ENCODE measurements at regions not wholly inside any gene's neighbourhood (a gene's known extent, or its start where the extent isn't known, plus 50 kb on each side); places are given as distances from the start of the nearest gene placed in this dataset.

DNA sequence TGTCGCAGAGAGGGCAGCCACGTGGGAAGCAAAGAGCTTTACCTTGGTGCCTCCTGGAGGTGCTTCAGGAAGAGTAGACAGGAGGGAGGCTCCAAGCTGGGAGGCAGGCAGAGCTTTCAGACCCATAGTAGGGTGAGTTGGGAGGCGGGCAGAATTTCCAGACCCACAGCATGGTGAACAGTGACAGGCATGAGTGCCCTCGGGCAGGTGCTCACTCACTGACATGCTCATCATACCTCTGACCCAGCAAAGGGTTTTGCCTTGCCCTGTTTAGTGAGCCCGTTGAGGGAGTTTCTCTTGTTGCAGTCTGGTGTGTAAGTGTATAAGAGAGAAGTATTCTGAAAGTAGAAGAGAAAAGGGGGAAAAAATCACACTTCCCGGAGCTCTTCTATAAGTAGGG lies 86.4 kb upstream of the NTM start:
- TF ChIP-seq, protein P1, sequence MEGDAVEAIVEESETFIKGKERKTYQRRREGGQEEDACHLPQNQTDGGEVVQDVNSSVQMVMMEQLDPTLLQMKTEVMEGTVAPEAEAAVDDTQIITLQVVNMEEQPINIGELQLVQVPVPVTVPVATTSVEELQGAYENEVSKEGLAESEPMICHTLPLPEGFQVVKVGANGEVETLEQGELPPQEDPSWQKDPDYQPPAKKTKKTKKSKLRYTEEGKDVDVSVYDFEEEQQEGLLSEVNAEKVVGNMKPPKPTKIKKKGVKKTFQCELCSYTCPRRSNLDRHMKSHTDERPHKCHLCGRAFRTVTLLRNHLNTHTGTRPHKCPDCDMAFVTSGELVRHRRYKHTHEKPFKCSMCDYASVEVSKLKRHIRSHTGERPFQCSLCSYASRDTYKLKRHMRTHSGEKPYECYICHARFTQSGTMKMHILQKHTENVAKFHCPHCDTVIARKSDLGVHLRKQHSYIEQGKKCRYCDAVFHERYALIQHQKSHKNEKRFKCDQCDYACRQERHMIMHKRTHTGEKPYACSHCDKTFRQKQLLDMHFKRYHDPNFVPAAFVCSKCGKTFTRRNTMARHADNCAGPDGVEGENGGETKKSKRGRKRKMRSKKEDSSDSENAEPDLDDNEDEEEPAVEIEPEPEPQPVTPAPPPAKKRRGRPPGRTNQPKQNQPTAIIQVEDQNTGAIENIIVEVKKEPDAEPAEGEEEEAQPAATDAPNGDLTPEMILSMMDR (IDR thresholded peaks at IDR 0.05), result no peak
- no peaks in the 10 kb centered on the region for H3K36me3 ChIP-seq (ENCODE audit: low read depth)
- DNase-seq, result no peak
- H3K4me3 ChIP-seq, result no peak overlapping the region
- intact Hi-C loops (cut with DNase I, micrococcal nuclease), result no loop called here
- no peaks in the 10 kb centered on the region for H3K4me1 ChIP-seq (ENCODE audit: low read depth)
- H3K9me3 ChIP-seq, result no peaks in the 10 kb centered on the region
- ATAC-seq, result no peak

DNA sequence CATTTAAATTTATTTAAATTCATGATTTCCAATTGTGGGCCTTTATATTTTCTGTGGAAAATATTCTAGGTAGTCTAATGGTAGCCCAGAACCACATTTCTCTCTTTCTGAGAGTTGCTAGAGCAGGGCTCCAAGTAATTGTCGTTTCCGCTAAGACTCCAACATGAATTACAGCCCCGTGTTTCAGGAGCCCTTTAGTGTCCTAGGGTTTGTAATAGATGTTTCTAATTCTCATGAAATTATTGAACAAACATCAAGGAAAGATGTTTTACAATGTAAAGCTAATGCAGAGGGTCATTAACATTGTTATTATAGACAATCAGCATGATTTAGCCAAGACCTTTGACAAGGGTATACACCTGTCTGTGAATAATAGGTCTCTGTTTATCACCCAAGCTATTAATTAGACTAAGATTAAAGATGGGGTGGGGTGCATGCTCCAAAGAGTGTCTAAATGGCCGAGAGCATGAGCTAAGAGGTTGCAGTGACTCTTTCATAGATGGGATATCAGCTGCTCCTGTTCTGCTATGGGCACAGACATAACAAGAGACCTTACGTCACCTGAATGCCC lies 81.8 kb upstream of the NTM start:
- intact Hi-C loops (cut with DNase I, micrococcal nuclease), result no loop called here
- TF ChIP-seq, protein P1 (IDR thresholded peaks at IDR 0.05), result no peak
- H3K36me3 ChIP-seq (ENCODE audit: low read depth), result no peaks in the 10 kb centered on the region
- ATAC-seq, result no peak
- no peak for DNase-seq
- H3K4me1 ChIP-seq (ENCODE audit: low read depth), result no peaks in the 10 kb centered on the region
- H3K9me3 ChIP-seq, result no peaks in the 10 kb centered on the region
- no peak overlapping the region for H3K4me3 ChIP-seq

DNA sequence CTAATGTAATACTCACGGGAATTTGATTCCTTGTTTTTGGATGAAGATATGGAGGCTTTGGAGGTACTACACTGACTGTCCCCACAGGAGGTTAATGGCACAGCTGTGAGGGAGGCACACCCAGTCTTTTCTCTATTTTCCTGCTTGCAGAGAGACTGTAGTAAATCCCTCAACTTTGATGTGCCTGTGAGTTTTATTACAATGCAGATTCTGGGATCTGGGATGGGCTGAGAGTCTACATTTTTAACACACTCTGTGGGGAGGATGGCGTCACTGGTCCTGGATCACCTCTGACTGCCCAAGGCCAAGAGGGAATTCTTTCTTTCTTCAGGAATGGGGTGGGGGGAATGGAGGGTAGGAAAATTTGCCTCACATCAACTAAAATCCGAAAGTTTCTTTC lies 80.2 kb upstream of the NTM start:
- H3K36me3 ChIP-seq (ENCODE audit: low read depth), result no peaks in the 10 kb centered on the region
- TF ChIP-seq, protein P1 (IDR thresholded peaks at IDR 0.05), result no peak
- DNase-seq (no peak), ATAC-seq (no peak)
- H3K9me3 ChIP-seq, result no peaks in the 10 kb centered on the region
- no peaks in the 10 kb centered on the region for H3K4me1 ChIP-seq (ENCODE audit: low read depth)
- H3K4me3 ChIP-seq, result no peak overlapping the region
- intact Hi-C loops (cut with DNase I, micrococcal nuclease), result no loop called here

DNA sequence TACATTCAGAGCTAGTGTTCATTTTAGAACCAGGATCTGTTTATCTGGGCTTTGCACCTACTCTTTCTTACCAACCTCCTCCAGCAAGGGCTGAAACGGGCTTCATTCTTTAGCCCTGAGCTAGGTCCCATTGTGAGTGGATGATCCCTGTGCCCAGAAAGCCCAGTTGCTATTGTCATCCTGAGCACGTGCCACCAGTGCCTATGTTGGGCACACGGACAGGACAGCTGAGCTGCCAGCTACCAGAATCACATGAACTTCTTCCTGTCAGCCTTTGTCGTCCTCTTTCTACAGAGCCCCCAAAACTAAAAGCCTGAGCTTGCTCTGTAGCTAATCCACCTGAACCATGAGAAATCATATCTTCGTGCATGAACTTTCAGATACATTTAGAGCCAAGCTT lies 74.4 kb upstream of the NTM start:
- Histone ChIP-seq H3K9me3 (no peaks in the 10 kb centered on the region), H3K36me3 (ENCODE audit: low read depth) (no peaks in the 10 kb centered on the region), H3K4me1 (ENCODE audit: low read depth) (no peaks in the 10 kb centered on the region), H3K4me3 (no peak overlapping the region)
- TF ChIP-seq, protein P1 (IDR thresholded peaks at IDR 0.05), result no peak
- no peak for ATAC-seq
- no peak for DNase-seq
- intact Hi-C loops (cut with DNase I, micrococcal nuclease), result no loop called here

DNA sequence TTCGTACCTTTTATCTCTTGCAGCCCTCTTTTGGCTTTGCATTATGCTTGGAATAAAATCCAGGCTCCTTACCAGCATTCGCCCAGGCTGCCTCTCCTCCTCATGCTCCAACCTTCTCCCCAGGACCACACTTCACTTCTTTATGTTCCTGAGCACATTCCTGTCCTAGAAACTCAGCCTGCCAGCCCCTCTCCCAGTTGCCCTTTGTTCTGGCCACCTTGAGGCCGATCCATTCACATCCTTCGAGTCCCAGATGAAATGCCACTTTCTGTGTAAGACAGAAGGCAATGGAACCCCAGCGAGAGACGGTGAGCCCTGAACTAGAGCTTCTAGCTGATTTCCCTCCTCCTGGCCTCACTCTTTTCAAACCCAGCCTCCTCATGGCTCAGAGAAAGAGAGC lies 73.0 kb upstream of the NTM start:
- Histone ChIP-seq H3K4me1 (ENCODE audit: low read depth) (no peaks in the 10 kb centered on the region), H3K36me3 (ENCODE audit: low read depth) (no peaks in the 10 kb centered on the region), H3K4me3 (no peak overlapping the region), H3K9me3 (no peaks in the 10 kb centered on the region)
- ATAC-seq (no peak), DNase-seq (no peak)
- intact Hi-C loops (cut with DNase I, micrococcal nuclease), result no loop called here
- TF ChIP-seq, protein P1 (IDR thresholded peaks at IDR 0.05), result no peak
